ENCODE measurements at regions not wholly inside any gene's neighbourhood (a gene's known extent, or its start where the extent isn't known, plus 50 kb on each side); places are given as distances from the start of the nearest gene placed in this dataset.

DNA sequence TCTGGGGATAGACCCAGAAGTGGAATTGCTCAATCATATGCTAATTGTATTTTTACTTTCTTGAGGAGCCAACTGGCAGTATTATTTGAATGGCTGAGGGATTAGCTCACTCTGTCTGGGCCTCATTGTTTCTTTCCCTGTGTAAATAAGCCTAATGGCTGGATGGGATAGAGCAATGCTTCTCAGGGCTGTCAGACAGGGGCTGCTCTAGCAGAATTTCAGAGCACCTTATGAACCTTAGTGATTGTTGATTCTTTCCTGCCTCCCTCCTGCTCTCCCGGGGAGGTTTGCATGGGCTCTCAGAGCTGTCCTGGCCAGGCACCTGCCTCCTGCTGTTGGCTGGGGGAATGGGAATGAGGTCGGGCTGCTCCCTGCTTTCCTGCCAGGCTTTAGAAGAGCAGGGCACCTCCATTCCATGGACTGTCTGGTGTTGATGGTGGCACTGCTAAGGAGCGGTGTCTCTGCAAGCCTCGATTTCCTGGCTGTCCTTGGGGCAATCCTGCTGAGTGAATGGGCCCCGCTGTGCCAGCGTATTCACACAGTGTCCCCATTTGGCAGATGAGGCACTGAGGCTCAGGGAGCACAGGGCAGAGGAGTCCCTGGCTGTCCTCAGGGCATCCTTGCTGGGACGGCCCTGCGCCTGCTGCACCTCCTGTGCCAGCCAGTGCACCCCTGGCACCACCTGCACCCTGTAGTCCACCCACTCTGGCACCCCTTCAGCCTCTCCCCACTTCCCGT lies 468.2 kb upstream of the HS6ST1 start:
- no peak for DNase-seq

DNA sequence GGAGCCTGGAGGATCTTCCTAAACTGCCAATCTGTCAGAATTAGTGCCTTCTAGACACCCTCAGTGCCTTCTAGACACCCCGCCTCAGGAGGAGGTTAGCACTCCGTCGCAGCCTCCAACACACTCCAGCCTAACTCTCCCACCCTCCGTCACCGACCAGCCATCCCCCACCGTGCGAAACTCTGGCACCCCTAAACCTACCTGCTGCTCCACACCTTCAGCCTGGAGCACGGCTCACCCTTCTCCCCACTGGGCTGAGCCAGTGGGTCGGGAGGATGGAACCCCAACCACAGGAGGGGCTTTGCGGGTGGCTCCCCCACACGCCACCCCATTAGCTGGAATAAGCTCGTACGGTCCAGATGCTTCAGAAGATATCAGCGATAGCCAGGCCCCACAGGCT lies 468.9 kb upstream of the HS6ST1 start:
- DNase-seq: no peak

DNA sequence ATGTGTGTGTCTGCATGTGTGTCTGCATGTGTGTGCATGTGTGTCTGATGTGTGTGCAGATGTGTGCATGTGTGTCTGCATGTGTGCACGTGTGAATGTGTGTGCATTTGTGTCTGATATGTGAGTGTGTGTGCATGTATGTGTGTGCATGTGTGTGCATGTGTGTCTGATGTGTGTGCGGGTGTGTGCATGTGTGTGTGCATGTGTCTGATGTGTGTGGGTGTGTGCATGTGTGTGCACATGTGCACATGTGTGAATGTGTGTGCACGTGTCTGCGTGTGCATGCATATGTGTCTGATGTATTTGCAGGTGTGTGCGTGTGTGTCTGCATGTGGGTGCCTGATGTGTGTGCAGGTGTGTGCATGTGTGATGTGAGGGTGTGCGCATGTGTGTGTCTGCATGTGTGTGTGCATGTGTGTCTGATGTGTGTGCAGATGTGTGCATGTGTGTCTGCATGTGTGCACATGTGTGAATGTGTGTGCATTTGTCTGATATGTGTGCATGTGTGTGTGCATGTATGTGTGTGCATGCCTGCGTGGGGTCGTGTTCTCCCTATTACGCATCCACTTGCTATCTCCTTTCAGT lies 470.1 kb upstream of the HS6ST1 start:
- no peak for DNase-seq

DNA sequence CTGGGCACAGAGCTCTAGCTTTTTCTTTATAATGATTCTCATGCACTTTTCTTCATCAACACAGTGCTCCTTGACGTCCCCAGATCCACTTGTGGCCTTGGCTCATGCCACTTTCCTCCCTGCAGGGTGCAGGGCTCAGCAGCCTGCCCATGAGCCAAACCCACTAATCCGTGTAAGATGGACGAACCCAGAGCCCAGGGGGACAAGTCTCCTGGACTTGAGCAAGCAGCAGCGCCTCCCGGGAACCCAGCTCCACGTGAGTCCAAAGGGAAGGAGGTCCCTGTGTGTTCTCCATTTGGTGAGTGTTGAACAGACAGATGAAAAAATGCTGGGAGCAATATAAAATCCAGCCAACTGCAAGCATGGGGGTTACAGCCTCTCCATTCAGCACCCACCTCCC lies 470.6 kb upstream of the HS6ST1 start:
- no peak for DNase-seq

DNA sequence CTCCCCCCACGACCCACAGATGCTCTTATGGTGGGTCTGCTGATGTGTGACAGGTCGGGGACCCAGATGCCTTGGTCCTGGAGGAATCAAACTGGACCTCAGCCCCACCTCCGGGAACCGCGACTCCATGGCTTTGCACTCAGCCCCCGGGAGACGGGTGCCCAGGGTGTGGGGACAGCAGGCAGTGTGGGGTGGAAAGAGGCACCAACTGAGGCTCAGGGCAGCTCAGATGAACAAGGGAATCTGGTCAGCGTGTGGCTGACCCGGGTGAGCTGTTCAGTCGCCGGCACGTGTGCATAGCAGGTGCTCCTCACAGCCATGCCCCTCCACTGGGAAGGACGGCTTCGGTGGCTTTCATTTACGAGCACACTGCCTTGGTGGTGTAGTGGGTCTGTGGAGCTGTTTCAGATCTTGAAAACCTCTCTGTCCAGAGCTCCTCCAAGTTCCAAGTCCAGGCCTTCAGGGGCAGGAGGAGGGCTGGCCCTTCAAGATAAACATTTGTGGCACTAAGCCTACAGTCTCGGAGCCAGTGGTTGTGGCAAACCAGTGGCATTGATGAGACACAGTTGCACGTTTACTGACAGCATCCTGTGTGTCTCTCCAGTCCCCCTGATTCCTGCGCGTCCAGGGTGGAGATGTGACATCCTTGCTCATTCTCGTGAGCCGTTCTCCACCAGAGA lies 471.2 kb upstream of the HS6ST1 start:
- no peak for DNase-seq

DNA sequence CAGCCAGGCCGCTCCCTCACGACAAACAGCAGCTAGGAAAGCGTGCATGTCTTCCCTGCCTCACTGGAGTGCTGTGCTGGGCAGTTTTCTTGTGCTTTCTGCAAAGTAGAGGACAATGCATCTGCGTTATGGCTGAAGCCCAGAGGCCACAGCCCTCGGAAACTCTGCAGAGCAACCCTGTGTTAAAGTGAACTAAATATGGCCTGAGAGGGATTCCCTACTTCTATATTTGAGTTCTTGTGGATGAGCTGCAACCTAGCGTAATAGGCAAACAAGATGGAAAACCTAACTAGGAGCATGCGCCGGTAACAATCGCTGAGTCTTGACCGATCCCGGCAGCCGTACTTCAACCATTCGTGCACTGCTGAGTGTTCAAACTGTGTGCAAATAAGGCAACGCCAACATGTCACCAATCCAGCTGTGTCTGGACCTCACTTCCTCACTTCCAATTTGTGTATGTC lies 471.9 kb upstream of the HS6ST1 start:
- DNase-seq: no peak

DNA sequence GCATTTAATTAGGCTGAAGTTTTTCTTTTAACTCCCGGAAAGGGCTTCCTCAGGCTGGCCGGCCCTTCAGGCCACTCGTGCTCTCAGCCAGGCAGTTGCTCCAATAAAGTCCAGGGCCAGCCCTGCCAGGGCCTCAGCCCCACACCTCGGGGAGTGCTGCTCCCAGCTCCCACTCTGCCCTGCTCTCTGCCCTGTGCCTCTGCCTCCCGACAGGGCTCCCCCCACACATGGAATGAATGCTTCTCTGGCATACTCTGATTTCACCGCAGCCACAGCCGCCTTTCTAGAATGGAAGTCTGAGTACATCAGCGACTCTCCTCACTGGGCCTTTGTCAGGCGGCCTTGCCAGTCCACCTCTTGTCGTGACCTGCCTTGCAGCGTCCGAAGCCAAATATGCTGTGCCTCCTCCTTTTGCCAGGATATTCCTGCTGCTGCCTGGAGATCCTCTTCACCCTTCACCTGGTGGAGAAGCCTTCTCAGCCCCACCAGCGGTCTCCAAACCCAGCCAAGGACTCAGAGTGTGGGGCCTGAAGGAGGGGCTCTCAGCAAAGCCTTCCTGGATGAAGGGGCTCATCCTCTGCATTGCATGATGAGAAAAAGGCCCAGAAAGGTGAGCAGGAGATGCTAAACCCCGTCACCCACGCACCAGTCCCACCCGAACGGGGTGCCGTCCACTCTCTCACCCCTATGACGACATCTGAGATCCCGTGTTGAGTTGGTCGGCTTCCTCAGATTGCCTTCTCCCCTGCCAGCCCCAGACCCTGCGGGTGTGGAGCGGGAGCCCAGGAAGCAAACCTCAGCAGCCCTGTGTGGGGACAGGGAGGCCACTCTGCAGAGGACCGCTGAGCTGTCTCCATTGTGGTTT lies 472.7 kb upstream of the HS6ST1 start:
- DNase-seq: no peak

DNA sequence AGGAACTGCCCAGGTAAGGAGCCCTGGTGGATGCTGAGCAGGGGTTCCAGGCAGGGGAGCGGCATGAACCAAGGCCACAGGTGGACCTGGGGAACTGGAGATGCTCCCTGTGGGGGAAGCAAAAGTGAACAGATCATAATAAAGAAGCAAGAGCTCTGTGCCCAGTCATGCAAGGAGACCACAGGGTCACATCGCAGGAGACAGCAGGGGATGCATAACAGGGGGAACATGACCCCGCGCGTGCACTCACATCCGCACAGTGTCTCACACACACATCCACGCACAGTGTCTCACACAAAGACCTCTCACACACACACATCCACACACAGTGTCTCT lies 473.3 kb upstream of the HS6ST1 start:
- no peak for DNase-seq

DNA sequence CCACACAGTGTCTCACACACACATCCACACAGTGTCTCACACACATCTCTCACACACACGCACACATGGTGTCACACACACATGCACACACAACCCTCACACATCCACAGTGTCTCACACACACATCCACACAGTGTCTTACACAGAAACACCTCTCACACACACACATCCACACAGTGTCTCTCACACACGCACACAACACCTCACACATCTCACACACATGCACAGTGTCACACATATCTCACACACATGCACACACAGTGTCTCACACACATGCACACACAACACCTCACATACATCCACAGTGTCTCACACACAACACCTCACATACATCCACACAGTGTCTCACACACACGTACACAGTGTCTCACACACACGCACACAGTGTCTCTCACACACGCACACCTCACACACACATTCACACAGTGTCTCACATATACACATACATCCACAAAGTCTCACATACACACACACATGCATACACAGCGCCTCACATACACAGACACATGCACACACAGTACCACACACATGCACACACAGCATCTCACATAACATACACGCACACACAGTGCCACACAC lies 473.9 kb upstream of the HS6ST1 start:
- DNase-seq: no peak

DNA sequence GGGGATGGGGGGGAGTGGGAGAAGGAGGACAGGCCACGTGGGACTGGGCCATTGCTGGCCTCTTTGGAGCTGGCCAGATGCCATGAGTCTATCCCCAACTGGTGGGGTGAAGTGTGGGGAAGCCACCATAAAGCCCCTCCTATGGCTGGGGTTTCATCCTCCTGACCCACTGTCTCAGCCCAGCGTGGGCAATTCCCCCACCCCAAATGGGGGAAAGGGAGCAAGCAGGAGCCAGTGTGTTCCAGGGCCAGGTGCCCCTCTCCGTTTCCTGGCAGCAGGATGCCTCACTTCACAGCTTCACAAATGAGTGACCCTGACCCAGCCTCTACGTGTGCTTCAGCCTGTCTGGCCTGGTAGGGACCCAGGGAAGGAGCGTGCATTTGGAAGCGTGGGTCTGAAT lies 474.7 kb upstream of the HS6ST1 start:
- no peak for DNase-seq

DNA sequence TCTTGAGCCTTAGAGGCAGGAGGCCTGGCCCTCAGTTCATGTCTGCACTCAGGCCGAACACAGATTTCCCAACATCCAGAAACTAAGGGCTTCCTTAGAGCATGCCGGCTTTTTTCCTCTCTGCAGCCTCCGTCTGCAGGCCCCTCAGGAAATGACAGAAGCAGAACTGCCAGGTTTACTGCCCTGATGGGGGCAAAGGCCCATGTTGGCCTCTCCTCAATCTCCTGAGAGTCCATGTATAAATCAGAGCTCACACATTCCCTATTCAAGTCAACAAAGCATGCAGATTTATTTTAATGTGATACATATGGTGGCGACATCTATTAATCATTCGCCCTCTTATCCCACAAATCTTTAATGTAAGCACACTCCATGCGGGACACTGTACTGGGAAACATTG lies 475.6 kb upstream of the HS6ST1 start:
- DNase-seq: no peak

DNA sequence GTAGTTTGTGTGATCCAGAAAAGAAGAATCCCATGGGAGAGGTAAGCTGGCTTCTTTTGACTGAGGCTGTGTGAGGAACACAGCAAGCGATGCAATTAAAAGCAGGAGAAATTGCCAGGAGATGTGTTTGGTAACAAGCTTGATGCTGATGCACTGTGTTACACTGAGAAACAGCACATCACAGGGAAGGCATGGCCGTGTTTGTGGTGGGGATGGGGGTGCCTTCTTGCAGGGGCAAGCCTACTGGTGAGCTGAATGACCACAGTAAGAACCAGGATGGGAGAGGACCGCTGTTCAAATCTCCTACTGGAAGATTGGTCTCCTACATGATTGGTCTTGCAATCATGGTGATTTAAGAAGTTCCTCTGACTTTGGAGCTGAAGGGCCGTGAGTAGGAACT lies 477.7 kb upstream of the HS6ST1 start:
- no peak for DNase-seq

DNA sequence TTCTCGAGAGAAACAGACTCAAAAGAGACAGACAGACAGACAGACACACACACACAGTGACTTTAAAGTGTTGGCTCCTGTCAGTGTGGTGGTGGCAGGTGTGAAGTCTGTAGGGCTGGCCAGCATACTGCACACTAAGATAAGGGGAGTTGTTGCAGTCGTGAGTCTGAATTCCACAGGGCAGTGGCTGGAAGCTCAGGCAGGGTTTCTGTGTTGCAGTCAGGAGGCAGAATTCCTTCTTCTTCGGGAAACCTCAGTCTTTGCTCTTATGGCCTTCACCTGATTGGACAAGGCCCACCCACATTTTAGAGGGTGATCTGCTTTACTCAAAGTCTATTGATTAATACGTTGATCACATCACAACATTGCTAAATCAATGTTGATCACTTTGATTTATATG lies 478.4 kb upstream of the HS6ST1 start:
- no peak for DNase-seq

DNA sequence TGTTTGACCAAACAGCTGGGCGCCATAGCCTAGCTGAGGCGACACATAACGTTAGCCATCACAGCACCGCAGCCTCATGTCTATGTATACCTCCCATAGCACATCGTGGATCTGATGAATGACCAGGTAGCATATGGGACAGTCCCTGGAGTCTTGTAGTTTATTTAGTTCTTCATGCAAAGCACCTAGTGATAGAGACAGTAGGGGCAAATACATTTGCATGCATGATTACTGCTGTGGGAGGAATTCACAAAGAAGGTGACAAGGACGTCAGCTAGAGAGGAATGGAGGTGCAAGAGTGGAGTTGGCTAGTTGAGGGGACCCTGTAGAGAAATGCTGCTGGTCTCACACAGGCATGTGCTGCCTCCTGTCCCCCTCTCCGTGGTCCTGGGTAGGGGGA lies 478.9 kb upstream of the HS6ST1 start:
- no peak for DNase-seq

DNA sequence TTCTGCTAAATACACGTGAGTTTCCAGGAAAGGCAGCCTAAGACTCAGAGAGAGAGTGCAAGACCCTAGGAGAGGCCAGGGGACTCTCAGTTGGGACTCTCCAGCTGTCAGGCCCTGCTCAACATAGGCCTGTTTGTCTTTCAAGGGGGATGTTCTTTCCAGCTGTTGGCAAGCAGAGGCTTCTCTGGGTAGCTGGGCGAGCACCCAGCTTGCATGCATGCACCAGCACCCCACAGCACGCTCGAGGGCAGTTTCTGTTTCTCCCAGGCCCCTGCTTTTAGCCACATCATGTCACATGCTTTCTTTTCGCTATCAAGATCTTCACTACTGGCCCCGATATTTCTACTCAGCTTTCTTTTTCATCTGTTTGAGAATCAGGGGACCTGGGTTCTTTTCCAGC lies 479.3 kb upstream of the HS6ST1 start:
- no peak for DNase-seq

DNA sequence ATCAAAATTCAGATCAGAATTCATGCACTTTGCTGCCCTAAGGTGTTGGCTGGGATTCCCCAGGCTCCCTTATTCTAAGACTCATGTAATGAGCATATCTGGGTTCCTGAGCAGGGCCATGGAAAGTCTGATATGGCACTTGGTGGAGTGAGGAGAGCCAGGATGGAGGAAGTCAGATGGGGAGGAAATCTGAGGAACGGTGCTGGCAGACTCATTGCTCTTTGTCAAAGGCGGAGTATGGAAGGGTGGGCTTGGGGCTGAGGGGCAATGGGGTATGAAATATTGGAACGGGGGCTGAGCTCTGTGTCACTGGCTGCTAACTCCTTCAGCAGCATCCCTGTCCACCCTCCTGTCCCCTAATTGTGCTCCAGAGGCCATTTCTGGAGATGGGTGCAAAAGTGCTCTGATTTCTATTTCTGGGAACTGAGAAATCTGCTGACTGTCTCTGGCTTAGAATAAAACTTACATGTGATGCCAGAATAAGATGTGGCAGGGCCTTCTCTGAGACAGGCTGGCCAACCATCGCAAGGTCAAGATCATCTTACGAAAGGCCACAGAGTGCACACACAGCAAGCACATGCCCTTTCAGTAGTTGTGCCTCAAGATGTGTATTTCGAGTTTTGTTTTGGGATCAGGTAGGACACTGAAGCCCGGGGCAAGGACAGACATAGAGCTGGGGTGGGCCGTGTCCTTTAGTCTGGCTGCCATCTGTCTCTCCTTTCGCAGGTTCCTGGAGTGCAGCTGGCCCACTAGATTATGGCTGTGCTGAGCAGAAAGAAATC lies 480.0 kb upstream of the HS6ST1 start:
- no peak for DNase-seq

DNA sequence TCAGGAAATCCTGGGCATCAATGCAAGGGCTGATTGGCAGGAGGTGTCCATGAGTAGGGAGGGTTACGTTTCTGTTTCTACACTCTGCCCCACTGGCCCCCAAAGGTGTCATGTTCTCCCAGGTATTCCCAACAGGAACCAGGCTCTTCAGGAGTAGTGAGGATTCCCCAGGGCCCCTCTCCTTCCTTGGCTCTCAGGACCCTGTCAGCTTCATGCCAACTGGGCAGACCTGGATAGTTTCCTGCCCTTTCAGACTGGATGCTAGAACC lies 480.6 kb upstream of the HS6ST1 start:
- no peak for DNase-seq

DNA sequence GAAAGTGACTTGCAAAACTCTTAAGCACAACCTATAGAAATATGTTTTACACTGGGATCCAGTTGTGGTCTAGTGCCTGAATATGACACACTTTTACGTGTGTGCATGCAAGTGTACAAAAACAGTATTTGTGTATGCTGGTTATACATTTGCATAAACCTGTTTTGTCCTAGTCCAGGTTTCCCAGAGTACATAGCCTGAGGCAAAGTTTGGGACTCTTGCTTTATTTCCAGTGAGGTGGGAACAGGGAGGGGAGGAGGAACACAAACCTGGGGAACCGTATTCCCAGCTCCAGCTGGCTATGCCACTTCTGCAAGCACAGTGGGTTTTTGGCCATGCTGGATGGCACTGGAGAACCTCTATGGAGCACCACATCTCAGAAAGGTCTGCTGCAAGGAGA lies 481.1 kb upstream of the HS6ST1 start:
- DNase-seq: no peak

DNA sequence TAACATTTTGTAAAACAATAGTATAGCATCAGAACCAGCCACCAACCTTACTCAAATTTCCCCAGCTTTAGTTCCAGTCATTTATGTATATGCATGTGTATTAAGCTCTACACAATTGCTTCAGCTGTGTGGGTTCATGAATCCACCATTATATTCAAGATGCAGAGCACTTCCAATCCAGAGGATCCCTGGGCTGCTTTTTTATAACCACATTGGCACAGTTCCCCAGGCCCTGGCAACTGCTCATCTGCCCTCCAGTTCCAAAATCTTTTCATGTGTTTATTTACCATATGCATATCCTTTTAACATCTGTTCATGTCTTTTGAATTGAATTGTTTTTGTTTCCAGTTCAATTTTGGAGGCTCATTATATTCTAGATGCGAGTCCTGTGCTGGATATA lies 482.9 kb upstream of the HS6ST1 start:
- DNase-seq: no peak

DNA sequence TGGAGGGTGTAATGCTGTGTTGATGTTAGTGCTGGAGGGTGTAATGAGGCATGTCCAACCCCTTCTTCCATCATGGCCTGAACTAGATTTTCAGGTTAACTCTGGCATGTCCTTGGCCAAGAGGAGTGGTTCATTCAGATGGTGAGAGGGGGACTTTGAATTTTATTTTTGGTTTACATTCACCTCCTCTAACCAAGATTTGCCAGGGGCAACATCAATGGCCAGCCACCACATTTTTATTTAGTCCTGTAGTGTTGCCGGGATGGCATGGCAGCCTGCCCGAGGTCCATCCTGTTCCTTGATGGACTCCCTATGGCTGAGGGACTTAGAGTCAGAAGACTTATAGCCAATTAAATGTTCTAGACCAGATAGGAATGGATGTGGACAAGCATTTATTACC lies 484.6 kb upstream of the HS6ST1 start:
- DNase-seq: no peak

DNA sequence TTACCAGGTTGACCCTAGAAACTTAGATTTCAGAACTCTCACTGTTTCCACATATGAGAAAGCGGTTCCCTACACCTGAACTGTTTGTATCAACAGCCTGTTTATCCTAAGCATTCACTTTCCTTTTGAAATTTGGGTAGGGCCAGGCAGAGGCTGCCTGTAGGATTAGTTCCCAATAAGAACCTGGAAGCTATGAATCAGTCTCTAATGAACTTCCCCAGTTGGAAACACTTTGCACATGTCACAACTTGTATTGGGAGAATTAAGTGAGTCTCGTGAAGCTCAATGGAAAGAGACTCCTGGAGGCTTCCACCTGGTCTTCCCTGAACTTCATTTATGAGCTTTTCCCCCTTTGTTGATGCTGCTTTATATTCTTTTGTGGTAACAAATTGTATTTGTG lies 486.6 kb upstream of the HS6ST1 start:
- DNase-seq: no peak

DNA sequence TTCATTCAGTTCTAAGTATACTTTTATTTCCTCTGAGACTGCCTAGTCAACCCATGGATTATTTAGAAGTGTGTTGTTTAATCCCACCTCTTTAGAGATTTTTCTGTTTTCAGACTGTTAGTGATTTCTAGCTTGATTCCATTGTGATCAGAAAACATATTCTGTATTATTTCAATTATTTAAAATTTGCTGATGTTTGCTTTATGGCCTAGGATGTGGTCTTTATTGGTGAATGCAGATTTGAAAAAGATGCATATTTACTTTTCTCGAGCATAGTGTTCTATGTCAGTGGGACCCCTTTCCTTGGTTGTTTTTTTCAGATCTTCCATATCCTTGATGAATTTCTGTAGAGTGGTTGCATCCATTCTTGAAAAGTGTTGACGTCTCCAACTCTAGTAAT lies 487.2 kb upstream of the HS6ST1 start:
- no peak for DNase-seq

DNA sequence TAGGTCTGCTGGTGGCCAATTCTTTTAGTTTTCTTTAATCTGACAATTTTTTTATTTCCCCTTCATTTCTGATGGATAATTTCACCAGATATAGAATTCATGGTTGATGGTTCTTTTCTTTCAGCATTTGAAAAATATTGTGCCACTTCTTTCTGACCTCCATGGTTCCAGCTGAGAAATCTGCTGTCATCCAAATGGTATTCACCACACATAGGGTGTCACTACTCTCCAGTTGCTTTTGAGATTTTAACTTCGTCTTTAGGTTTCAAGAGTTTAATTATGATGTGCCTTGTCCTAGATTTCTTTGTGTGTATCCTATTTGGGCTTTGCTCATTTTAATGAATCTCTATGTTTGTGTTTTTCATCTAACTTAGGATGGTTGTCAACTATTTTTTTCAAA lies 488.6 kb upstream of the HS6ST1 start:
- DNase-seq: no peak

Measured in NCI-H2107 (cell line).